Cardiac muscle cell (in vitro differentiated cells and primary cell): ENCODE measurements at regions not wholly inside any gene's neighbourhood (a gene's known extent, or its start where the extent isn't known, plus 50 kb on each side); places are given as distances from the start of the nearest gene placed in this dataset.

Source experiments
- DNase-seq, 2 donors: peaks; one replicate each; pipeline versions ENCODE4 v3.0.0 to v3.0.0-alpha.2; 2010 to 2017; ENCODE audit warnings: low read depth in 1 of 2, low spot score in 1 of 2
- H3K27ac ChIP-seq: fragments of 200-600 bp; sonication (generic); 2 replicates; pipeline ENCODE4 v1.5.1; 2016
- H3K27me3 ChIP-seq: fragments of 200-600 bp; sonication (generic); 2 replicates; pipeline ENCODE4 v1.6.0; 2016; ENCODE audit warnings: control low read depth
- H3K36me3 ChIP-seq: fragments of 200-600 bp; sonication (generic); 2 replicates; pipeline ENCODE4 v1.5.1; 2016; ENCODE audit warnings: control low read depth
- H3K4me1 ChIP-seq: fragments of 200-600 bp; sonication (generic); 2 replicates; pipeline ENCODE4 v1.8.1; 2017; ENCODE audit warnings: low read depth, mild to moderate bottlenecking, mixed run types
- H3K4me3 ChIP-seq: fragments of 200-600 bp; sonication (generic); 2 replicates; pipeline ENCODE4 v1.5.1; 2016; ENCODE audit warnings: mild to moderate bottlenecking
- H3K9me3 ChIP-seq: fragments of 200-600 bp; sonication (generic); 2 replicates; pipeline ENCODE4 v1.5.1; 2017; ENCODE audit warnings: low read depth, mild to moderate bottlenecking, control low read depth
- TF ChIP-seq, protein P1 (sequence below): IDR thresholded peaks from 2 replicates; pipeline ENCODE4 v1.5.1; 2012; ENCODE audit warnings: low read depth, mild to moderate bottlenecking, low read length

- Histone ChIP-seq H3K27me3 (no peaks in the 10 kb centered on the region), H3K4me1 (no peaks in the 10 kb centered on the region), H3K4me3 (no peak overlapping the region), H3K27ac (no peak overlapping the region), H3K9me3 (no peaks in the 10 kb centered on the region), H3K36me3 (no peaks in the 10 kb centered on the region)
- DNase-seq: no peak
- TF ChIP-seq, protein P1, sequence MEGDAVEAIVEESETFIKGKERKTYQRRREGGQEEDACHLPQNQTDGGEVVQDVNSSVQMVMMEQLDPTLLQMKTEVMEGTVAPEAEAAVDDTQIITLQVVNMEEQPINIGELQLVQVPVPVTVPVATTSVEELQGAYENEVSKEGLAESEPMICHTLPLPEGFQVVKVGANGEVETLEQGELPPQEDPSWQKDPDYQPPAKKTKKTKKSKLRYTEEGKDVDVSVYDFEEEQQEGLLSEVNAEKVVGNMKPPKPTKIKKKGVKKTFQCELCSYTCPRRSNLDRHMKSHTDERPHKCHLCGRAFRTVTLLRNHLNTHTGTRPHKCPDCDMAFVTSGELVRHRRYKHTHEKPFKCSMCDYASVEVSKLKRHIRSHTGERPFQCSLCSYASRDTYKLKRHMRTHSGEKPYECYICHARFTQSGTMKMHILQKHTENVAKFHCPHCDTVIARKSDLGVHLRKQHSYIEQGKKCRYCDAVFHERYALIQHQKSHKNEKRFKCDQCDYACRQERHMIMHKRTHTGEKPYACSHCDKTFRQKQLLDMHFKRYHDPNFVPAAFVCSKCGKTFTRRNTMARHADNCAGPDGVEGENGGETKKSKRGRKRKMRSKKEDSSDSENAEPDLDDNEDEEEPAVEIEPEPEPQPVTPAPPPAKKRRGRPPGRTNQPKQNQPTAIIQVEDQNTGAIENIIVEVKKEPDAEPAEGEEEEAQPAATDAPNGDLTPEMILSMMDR: no peak
These were observed 707.8 kb upstream of the LMCD1 start for GRCh38 chr3:7793786-7794185.

- Histone ChIP-seq H3K4me3 (no peak overlapping the region), H3K36me3 (no peaks in the 10 kb centered on the region), H3K4me1 (no peaks in the 10 kb centered on the region), H3K27ac (no peak overlapping the region), H3K27me3 (no peaks in the 10 kb centered on the region), H3K9me3 (no peaks in the 10 kb centered on the region)
- TF ChIP-seq, protein P1: no peak
- peak in 1 of 2 donors; percentile 1 for DNase-seq
These were observed 703.3 kb upstream of the LMCD1 start for GRCh38 chr3:7798276-7798675.

DNA sequence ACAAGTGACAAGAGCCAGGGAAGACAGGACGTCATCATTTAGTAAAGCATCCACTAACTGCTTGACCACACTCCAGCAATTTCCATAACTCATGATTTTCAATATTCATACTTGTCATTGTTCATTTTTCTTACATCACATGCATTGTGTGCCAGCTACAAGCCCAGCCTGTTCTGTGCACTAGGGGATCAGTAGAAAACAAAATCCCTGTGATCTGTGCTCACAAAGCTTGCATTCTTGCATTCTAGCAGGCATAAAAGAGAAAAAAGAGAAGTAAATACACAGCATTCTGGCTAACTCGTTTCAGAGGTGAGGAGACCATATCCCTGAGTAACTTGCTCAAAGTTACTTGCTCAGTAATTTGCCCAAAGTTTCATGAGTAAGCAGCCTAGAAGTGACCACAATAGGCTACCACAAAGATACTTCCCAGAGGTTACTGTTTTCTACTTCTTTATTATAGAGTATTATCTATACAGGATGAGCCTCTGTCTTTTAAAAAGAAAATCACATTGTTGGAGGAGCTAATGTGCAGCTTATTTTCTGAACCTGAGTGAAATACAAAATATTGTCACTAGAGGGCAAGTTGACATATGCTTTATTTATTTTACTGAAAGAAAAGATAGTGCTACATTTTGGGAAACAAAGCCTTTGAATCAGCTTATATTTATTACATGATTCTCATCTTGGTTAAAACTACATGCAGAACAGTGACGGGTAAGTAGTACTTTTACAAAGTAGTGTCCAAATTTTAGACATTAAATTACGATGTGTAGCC lies 701.4 kb upstream of the LMCD1 start:
- DNase-seq: peak in 1 of 2 donors; percentile 29
- TF ChIP-seq, protein P1: peak; percentile 35

GRCh38 chr3:7812490-7812889 lies 689.1 kb upstream of the LMCD1 start:
- Histone ChIP-seq H3K36me3 (no peaks in the 10 kb centered on the region), H3K4me3 (no peak overlapping the region), H3K27me3 (no peaks in the 10 kb centered on the region), H3K27ac (no peak overlapping the region), H3K9me3 (no peaks in the 10 kb centered on the region), H3K4me1 (no peaks in the 10 kb centered on the region)
- TF ChIP-seq, protein P1: no peak
- DNase-seq: no peak

More for the DNA sequence above, 701.4 kb upstream of the LMCD1 start:
- Histone ChIP-seq H3K36me3 (no peaks in the 10 kb centered on the region), H3K9me3 (no peaks in the 10 kb centered on the region), H3K4me3 (no peak overlapping the region), H3K4me1 (no peaks in the 10 kb centered on the region), H3K27ac (no peak overlapping the region), H3K27me3 (no peaks in the 10 kb centered on the region)

- no peak for DNase-seq
- no peaks in the 10 kb centered on the region for H3K9me3 ChIP-seq
- no peaks in the 10 kb centered on the region for H3K27me3 ChIP-seq
- no peak overlapping the region for H3K4me3 ChIP-seq
- no peaks in the 10 kb centered on the region for H3K4me1 ChIP-seq
- TF ChIP-seq, protein P1: no peak
- H3K36me3 ChIP-seq: no peaks in the 10 kb centered on the region
- H3K27ac ChIP-seq: no peak overlapping the region
These were observed 688.3 kb upstream of the LMCD1 start for GRCh38 chr3:7813365-7813764.
